ENCODE measurements at regions not wholly inside any gene's neighbourhood (a gene's known extent, or its start where the extent isn't known, plus 50 kb on each side); places are given as distances from the start of the nearest gene placed in this dataset.

DNA sequence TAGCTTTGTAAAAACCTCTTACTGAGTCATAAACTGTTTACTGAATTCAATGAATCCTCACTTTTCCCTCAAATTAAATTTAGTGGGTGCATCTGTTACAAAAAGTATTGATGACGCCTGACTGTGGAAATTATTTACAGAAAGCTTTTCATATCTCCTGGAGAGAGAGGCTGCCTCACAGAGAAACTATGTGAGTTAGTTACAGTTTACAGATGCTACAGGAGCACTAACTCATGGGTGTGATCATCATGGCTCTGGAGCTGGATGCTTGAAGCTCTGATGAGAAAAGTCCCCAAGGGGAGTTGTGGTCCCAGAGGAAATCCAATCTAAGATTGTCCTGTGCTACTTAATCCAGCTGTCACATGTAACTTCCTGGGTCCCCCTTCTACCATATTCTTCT, 590.8 kb downstream of the LMO7 start:
- TF ChIP-seq CTCF (IDR thresholded peaks at IDR 0.05) (no peak), POLR2A (IDR thresholded peaks at IDR 0.05) (no peak), EP300 (IDR thresholded peaks at IDR 0.05) (no peak)

Measured in sigmoid colon (tissue), 4 donors.